ENCODE measurements at regions not wholly inside any gene's neighbourhood (a gene's known extent, or its start where the extent isn't known, plus 50 kb on each side); places are given as distances from the start of the nearest gene placed in this dataset.
"Not testable (repeated sequence)": the region's sequence is repeated elsewhere in the genome, so short reads cannot be mapped to it uniquely, and the experiment has no call there.

- H3K36me3 Mint-ChIP-seq; DNase-seq (ENCODE audit: low spot score in 2 of 2); H3K27me3 Mint-ChIP-seq; H3K4me3 Mint-ChIP-seq; H3K9me3 Mint-ChIP-seq; H3K27ac Mint-ChIP-seq; ATAC-seq (ENCODE audit: low read depth); H3K4me1 Mint-ChIP-seq: not testable (repeated sequence)
Observed at GRCh38 chr12:131207841-131208240, 254.1 kb downstream of the ADGRD1 start.

GRCh38 chr12:131208425-131208824 lies 254.7 kb downstream of the ADGRD1 start:
- Mint-ChIP-seq H3K27me3 (peaks cover 6% of the 10 kb centered on the region), H3K36me3 (no peaks in the 10 kb centered on the region), H3K4me1 (no peaks in the 10 kb centered on the region), H3K27ac (no peak overlapping the region), H3K9me3 (peaks cover 2% of the 10 kb centered on the region), H3K4me3 (no peak overlapping the region)
- no peak for DNase-seq (ENCODE audit: low spot score in 2 of 2)
- ATAC-seq (ENCODE audit: low read depth), result no peak

DNA sequence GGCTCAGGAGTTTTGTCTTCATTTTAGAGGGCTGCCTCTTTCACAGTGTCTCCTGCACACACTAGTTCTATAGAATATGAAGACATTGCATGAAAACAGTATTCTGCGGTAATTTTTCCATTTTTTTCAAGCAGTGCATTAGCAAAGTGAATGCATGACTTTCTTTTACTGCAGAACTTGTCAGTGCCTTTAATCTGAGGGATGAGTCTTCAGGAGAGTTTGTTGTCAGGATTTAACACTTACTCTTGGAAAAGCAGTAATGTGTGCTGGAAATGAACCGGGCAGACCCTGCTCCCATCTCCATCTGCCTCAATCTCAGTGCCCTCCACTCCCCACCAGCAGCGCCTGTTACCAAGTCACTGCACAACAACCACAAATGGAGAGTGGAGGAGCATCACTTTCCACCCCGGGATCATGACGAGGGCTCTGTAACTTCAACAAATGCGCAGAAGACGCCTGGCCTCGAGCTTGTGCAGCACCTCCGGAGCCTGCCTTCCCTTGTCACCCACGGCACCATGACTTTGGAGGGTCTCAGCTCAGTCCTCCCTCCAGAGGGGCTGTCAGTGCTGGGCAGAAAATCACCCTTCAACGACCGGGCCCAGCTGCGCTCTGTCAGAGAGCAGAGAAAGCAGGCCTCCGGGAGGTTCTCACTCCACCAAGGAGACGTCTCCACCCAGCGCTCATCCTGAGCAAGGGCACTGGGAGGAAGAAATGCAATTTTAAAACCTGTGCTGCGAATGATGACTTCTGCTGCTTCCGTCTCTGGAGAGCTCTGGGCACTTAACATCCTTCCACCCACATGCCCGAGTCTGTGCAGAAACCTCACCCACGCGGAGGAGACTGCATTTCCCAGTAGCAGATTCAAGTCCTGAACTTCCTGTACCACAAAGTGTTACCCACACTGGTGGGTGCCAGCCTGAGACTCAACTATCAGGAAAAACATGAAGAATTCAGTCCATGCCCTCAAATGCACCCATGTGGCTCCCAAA lies 255.7 kb downstream of the ADGRD1 start:
- no peaks in the 10 kb centered on the region for H3K36me3 Mint-ChIP-seq
- H3K9me3 Mint-ChIP-seq, result peaks cover 2% of the 10 kb centered on the region
- DNase-seq (ENCODE audit: low spot score in 2 of 2) (no peak), ATAC-seq (ENCODE audit: low read depth) (no peak)
- H3K27me3 Mint-ChIP-seq, result peaks cover 6% of the 10 kb centered on the region
- no peak overlapping the region for H3K4me3 Mint-ChIP-seq
- H3K27ac Mint-ChIP-seq, result no peak overlapping the region
- H3K4me1 Mint-ChIP-seq, result no peaks in the 10 kb centered on the region

DNA sequence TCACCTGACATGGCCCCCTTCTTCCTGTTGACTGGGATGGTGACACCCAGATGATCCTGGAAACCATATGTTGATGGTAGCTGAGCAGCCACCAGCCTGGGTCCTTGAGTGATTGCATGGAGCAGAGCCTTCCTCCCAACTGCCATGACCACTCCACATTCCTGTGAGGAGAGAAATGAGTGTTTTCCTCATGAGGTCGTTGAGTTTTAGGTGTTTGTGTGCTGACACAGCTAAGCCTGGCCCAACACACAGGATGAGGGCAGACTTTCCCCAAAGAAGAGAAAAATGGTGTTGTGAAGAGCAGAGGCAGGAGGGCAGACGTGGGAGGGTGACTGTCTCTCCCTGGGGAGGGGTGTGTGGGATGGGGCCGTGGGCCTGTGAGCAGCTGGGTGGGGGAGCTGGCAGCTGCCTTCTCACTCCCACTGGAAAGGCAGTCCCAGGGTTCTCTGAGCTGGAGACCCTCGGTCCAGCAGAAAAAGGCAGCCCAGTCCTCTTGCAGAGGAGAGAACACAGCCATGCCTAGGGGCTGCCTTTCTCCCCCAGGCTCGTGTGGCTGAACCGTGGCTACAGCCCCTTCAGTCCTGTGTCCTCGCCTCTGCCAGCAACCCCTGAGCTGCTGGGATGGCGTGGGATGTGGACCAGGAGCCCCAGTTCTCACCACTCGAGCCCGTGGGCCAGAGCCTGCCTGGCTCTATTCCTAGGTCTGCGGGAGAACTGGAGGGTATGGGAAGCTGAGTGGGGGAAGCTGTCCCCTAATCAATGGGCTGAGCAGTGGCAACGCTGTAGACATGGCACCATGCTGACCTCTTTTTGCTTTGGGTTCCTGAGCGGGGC lies 257.0 kb downstream of the ADGRD1 start:
- Mint-ChIP-seq H3K27me3 (peaks cover 6% of the 10 kb centered on the region), H3K4me1 (no peaks in the 10 kb centered on the region), H3K36me3 (no peaks in the 10 kb centered on the region), H3K9me3 (peaks cover 2% of the 10 kb centered on the region), H3K4me3 (no peak overlapping the region), H3K27ac (no peak overlapping the region)
- ATAC-seq (ENCODE audit: low read depth), result no peak
- no peak for DNase-seq (ENCODE audit: low spot score in 2 of 2)

DNA sequence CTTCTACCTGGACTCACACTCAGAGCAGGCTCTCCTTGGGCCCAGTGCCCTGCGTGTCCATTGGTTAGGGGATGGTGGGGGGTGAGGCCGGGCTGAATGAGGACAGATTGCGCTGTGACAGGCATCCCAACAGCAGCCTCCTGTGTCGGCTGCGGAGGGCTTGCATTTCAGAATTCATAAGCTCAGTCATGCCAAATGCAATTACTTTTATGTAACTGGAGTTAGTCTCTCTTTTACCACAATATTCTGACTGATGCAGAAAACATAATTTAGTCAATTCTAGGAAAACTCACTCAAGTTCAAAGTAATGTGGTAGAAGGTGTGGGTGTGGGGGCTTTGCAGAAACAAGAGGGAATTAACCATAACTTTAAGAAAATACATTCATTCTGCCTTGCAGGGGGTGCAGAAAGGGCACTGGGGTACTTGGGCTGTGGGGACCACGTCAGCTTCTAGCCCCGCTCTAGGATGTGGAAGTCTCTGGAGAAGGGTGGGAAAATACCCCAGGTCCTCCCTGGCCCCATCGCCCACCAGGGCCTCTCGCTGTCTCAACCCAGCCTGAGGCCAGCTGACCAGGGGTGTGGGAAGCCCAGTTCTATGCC lies 257.7 kb downstream of the ADGRD1 start:
- Mint-ChIP-seq H3K9me3 (peaks cover 2% of the 10 kb centered on the region), H3K27ac (no peak overlapping the region), H3K27me3 (peaks cover 6% of the 10 kb centered on the region), H3K36me3 (no peaks in the 10 kb centered on the region), H3K4me3 (no peak overlapping the region), H3K4me1 (no peaks in the 10 kb centered on the region)
- DNase-seq (ENCODE audit: low spot score in 2 of 2) (no peak), ATAC-seq (ENCODE audit: low read depth) (no peak)

DNA sequence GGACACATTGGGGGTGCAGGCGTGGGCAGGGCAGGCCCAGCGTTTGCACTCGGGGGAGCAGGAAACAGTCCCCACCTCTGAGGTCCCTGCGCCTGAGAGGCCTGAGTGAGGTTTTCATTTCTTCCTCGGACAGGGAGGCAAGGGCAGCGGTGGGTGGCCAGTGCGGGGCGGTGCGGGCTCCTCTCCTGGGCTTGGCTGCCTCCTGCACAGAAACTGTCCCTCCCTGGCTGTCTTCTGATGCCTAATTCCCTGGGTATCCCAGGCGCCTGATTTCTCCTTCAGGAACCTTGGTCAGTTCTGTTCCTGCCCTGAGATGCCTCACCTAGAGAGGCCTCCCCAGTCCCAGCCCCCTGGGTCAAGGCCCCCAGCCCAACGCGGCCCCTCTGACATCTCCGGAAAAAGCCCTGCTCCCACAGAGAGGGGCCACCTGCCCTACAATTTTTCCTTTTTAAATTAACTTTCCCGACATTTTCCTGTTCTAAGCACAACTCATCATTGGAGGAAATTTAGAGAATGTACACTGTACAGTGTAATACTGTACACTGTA lies 260.3 kb downstream of the ADGRD1 start:
- Mint-ChIP-seq H3K27ac (no peak overlapping the region), H3K27me3 (peaks cover 8% of the 10 kb centered on the region), H3K4me3 (no peak overlapping the region), H3K4me1 (peaks cover 2% of the 10 kb centered on the region), H3K36me3 (no peaks in the 10 kb centered on the region), H3K9me3 (peaks cover 2% of the 10 kb centered on the region)
- ATAC-seq (ENCODE audit: low read depth) (no peak), DNase-seq (ENCODE audit: low spot score in 2 of 2) (no peak)

DNA sequence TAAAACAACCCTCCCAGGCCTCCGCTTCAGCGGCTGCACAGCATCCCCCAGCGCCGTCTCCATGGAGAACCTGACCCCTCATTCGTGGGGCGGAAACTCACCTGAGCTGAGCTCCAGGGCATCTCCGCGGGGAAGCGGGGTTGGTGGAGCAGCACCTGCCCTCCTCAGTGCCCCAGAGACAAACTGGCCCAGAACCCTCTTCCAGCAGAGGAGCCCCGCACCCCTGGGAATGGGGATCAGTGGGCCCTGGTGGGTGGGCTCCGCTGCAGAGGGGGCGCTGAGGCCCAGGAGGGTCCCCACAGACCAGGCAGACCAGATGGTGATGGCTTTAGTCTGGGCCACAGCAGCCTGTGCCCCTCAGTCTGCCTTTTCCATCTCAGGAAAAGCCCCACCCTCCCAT lies 261.2 kb downstream of the ADGRD1 start:
- H3K27ac Mint-ChIP-seq; H3K9me3 Mint-ChIP-seq; DNase-seq (ENCODE audit: low spot score in 2 of 2); H3K27me3 Mint-ChIP-seq; H3K36me3 Mint-ChIP-seq; H3K4me1 Mint-ChIP-seq; H3K4me3 Mint-ChIP-seq; ATAC-seq (ENCODE audit: low read depth): not testable (repeated sequence)

- H3K4me3 Mint-ChIP-seq; ATAC-seq (ENCODE audit: low read depth); H3K27ac Mint-ChIP-seq; H3K4me1 Mint-ChIP-seq; H3K27me3 Mint-ChIP-seq; H3K9me3 Mint-ChIP-seq; DNase-seq (ENCODE audit: low spot score in 2 of 2); H3K36me3 Mint-ChIP-seq: not testable (repeated sequence)
Observed at GRCh38 chr12:131216587-131216986, 262.9 kb downstream of the ADGRD1 start.

- Mint-ChIP-seq H3K27me3 (peaks cover 4% of the 10 kb centered on the region), H3K4me1 (peaks cover 3% of the 10 kb centered on the region), H3K9me3 (peaks cover 2% of the 10 kb centered on the region), H3K36me3 (no peaks in the 10 kb centered on the region), H3K27ac (no peak overlapping the region), H3K4me3 (no peak overlapping the region)
- ATAC-seq (ENCODE audit: low read depth) (no peak), DNase-seq (ENCODE audit: low spot score in 2 of 2) (no peak)
Observed at GRCh38 chr12:131217024-131217586, 263.4 kb downstream of the ADGRD1 start.

DNA sequence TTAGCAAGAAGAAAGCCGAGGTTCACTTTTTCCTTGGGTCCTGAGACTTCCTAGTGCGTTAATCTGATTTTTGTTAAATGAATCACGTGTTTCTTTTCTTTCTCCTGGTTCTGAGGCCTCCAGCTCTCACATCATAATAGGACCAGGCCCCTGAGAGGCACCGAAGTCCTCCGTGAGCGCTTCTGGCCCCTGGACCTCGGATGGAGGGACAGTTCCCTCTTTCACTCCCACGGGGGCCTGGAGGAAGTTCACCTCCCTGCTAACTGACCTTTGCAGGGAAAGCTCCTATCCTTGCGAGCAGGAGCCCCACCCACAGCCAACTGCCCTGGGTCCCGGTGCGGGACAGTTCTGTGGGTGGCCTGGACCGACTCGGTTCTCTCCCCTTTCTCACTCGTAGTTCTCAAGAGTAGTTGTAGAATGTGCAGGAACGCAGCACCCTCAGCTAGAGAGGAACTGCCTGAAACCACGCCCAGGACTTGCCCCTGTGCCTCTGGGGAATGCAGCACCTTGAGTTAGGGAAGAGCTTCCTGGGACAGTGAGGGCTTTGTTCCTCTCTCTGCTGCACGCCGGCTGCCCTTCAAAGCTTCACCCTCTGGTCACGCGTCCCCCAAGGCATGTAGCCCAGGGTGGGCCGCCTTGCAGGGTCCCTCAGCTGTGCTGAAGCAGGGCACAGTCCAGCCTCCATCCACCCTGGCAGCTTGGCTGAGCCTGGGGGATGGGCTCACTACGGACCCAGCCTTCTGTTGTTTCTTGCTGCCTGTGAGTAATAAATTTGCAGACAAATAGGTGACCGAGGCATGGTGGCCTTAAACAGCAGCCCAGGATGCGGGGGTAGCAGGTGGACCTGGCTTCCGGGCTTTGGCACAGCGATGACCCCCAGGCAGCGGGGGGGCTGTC lies 264.6 kb downstream of the ADGRD1 start:
- H3K9me3 Mint-ChIP-seq, result no peaks in the 10 kb centered on the region
- peaks cover 12% of the 10 kb centered on the region for H3K27me3 Mint-ChIP-seq
- no peak overlapping the region for H3K27ac Mint-ChIP-seq
- H3K4me3 Mint-ChIP-seq, result no peak overlapping the region
- DNase-seq (ENCODE audit: low spot score in 2 of 2) (no peak), ATAC-seq (ENCODE audit: low read depth) (no peak)
- H3K4me1 Mint-ChIP-seq, result peaks cover 11% of the 10 kb centered on the region
- H3K36me3 Mint-ChIP-seq, result no peaks in the 10 kb centered on the region

DNA sequence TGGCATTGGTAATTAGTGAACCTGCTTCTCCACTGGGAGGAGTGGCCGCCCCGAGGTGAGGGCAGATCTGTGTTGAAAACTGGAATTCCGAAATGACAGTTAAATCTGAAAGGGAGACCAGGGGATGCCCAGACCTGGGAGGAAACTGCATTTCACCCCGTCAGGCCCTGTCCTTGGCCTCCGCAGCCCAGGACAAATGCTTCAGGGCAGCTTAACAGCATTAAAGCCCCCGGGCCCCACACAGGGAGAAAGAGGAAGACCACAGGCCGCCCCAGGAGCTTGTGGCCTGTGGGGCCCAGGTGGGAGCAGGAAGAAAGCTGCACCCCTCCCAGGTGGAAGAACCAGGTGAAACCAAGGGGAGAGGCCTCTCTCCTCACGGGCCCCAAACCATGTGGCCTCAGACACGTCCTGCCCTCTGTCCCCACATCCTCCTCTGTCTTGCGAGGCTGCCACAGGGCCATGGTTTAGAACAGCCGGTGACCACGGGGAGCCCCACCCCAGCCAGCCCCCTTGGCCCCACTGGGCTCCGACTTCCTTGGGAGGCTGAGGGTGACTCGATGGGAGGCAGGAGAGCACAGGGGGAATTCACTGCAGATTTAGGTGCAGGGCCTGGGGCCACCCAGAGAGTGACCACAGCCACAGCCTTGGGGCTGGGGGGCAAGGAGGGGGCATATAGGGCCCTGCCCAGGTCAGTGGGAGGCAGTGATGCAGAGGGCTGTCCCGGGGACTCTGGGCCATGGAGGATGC lies 265.4 kb downstream of the ADGRD1 start:
- DNase-seq (ENCODE audit: low spot score in 2 of 2) (no peak), ATAC-seq (ENCODE audit: low read depth) (no peak)
- peaks cover 14% of the 10 kb centered on the region for H3K27me3 Mint-ChIP-seq
- no peak overlapping the region for H3K27ac Mint-ChIP-seq
- no peaks in the 10 kb centered on the region for H3K9me3 Mint-ChIP-seq
- H3K36me3 Mint-ChIP-seq, result no peaks in the 10 kb centered on the region
- H3K4me1 Mint-ChIP-seq, result peaks cover 11% of the 10 kb centered on the region
- no peak overlapping the region for H3K4me3 Mint-ChIP-seq

DNA sequence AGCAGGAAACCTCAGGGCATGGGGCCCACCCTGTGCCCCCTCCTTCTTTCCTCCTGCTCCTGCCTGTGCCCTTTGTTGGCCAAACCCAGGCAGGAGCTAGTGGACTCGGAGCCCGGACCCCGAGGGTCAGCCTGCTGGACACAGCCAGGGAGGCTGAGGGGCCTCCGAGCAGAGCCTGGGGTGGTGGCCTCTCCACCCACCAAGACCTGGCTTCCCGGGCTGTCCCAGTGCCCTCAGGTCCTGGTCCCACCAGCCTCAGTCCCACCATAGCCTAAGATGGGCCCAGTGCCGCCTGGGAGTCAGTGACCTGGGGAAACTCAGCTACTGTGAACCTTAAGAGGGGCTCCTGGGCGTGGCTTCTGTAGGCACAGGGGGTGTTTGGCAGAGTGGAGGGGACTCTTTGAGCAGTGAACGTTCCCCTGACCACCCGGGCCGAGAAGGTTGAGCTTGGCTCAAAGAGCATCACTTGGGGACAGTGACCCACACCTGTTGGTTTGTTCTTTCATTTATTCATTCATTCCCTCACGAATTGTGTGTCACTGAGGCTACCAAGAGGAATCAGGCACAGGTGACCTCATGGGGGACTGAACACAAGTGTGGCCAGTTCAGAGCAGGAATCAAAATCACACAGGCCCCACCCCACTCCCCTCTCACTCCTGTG lies 266.1 kb downstream of the ADGRD1 start:
- no peak overlapping the region for H3K27ac Mint-ChIP-seq
- peaks cover 11% of the 10 kb centered on the region for H3K4me1 Mint-ChIP-seq
- H3K27me3 Mint-ChIP-seq, result peaks cover 14% of the 10 kb centered on the region
- no peaks in the 10 kb centered on the region for H3K9me3 Mint-ChIP-seq
- DNase-seq (ENCODE audit: low spot score in 2 of 2) (no peak), ATAC-seq (ENCODE audit: low read depth) (no peak)
- no peak overlapping the region for H3K4me3 Mint-ChIP-seq
- H3K36me3 Mint-ChIP-seq, result no peaks in the 10 kb centered on the region
